ENCODE measurements at regions not wholly inside any gene's neighbourhood (a gene's known extent, or its start where the extent isn't known, plus 50 kb on each side); places are given as distances from the start of the nearest gene placed in this dataset. TPM values are rescaled to one million over a fixed set of nuclear protein-coding genes. Genes with fewer than 3 reads are reported as not detected.

Small RNAs in the stretch of these regions (small RNA-seq; reads per million reads assigned to genes)
- not detected for gene RN7SKP164

Data from omental fat pad (tissue), 1 donor.